ENCODE measurements at regions not wholly inside any gene's neighbourhood (a gene's known extent, or its start where the extent isn't known, plus 50 kb on each side); places are given as distances from the start of the nearest gene placed in this dataset.

DNA sequence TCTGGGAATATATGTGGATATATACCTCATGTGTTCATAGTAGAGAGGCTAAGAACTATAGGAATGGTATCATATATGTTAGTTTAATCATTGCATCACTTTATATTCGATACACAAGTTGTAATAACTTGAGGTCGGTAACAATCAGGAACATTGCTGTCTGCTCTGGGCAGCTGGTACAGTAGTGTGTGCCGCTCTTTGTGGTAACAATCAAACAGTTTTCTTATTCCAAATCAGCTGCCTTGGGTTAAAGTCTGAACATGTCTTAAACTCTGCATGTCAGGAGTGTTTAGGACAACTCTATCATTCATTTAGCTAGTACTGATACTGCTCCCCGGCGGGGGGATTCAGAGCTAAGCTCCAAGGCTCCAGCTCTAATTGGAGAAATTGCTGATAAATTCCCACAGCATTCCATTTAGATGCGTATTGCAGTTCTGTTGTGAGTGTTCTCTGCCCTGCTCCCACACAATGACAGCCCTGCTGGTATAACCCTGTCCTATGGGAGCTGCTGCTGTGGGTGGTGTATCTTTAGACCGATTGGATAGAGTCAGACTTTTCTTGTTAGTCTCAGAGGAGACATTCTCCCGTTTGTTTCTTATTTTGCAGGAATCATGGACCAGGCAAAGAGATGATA lies 707.5 kb upstream of the FZD8 start:
- no CpG with 5 or more reads among the region's 8 CpGs for WGBS, 2 donors (ENCODE audit: extremely low coverage in 2 of 2, insufficient read length in 2 of 2, insufficient replicate concordance in 1 of 2)
- no peak for DNase-seq (ENCODE audit: low spot score)
- Histone ChIP-seq H2AFZ (ENCODE audit: low read length) (no peak overlapping the region), H4K8ac (ENCODE audit: low read depth, low read length) (no peak overlapping the region), H3K27me3 (ENCODE audit: control insufficient read depth in 3 of 3, insufficient read depth in 3 of 3, low read depth in 1 of 3, low read length in 3 of 3) (no peaks in the 10 kb centered on the region), H3K9ac (ENCODE audit: low read depth, low read length, poor library complexity) (no peak overlapping the region), H3K36me3 (replicated peaks in 1 of 2; ENCODE audit: control insufficient read depth in 2 of 2, insufficient read depth in 2 of 2, low read length in 2 of 2) (no peaks in the 10 kb centered on the region), H3K14ac (ENCODE audit: low read length) (no peak overlapping the region), H2BK120ac (ENCODE audit: low read depth, low read length) (no peak overlapping the region), H3K23ac (ENCODE audit: low read depth, low read length, poor library complexity) (no peak overlapping the region), H3K4ac (ENCODE audit: low read length) (no peak overlapping the region), H2BK5ac (ENCODE audit: low read length) (no peak overlapping the region), H3K27ac (replicated peaks; ENCODE audit: low read length) (no peak overlapping the region), H3K9me3 (replicated peaks in 1 of 2; ENCODE audit: control insufficient read depth in 2 of 2, insufficient read depth in 1 of 2, low read depth in 1 of 2, low read length in 2 of 2) (peaks cover 0 to 2% of the 10 kb centered on the region in 2 donors), H3K4me3 (ENCODE audit: low read length in 2 of 2) (no peak overlapping the region), H2BK12ac (ENCODE audit: low read length) (no peak overlapping the region), H3K18ac (ENCODE audit: low read length) (no peak overlapping the region), H2BK15ac (ENCODE audit: low read length) (no peak overlapping the region), H2AK5ac (ENCODE audit: low read depth, low read length) (no peak overlapping the region), H3K4me1 (ENCODE audit: control insufficient read depth in 2 of 2, insufficient read depth in 1 of 2, low read depth in 1 of 2, low read length in 2 of 2) (peaks cover 0 to 3% of the 10 kb centered on the region in 2 donors), H3K4me2 (ENCODE audit: insufficient read depth, low read length, poor library complexity, severe bottlenecking) (no peak overlapping the region), H4K91ac (ENCODE audit: low read depth, low read length, poor library complexity) (no peak overlapping the region), H3K79me1 (ENCODE audit: low read depth, low read length) (no peaks in the 10 kb centered on the region)

GRCh38 chr10:36345807-36346206 lies 703.7 kb upstream of the FZD8 start:
- Histone ChIP-seq H4K8ac (ENCODE audit: low read depth, low read length) (no peak overlapping the region), H3K14ac (ENCODE audit: low read length) (no peak overlapping the region), H2BK12ac (ENCODE audit: low read length) (no peak overlapping the region), H3K27me3 (ENCODE audit: control insufficient read depth in 3 of 3, insufficient read depth in 3 of 3, low read depth in 1 of 3, low read length in 3 of 3) (no peaks in the 10 kb centered on the region), H3K79me1 (ENCODE audit: low read depth, low read length) (no peaks in the 10 kb centered on the region), H2BK15ac (ENCODE audit: low read length) (no peak overlapping the region), H2BK120ac (ENCODE audit: low read depth, low read length) (no peak overlapping the region), H3K9ac (ENCODE audit: low read depth, low read length, poor library complexity) (no peak overlapping the region), H3K4ac (ENCODE audit: low read length) (no peak overlapping the region), H2AK5ac (ENCODE audit: low read depth, low read length) (no peak overlapping the region), H3K36me3 (replicated peaks in 1 of 2; ENCODE audit: control insufficient read depth in 2 of 2, insufficient read depth in 2 of 2, low read length in 2 of 2) (no peaks in the 10 kb centered on the region), H3K18ac (ENCODE audit: low read length) (no peak overlapping the region), H3K23ac (ENCODE audit: low read depth, low read length, poor library complexity) (no peak overlapping the region), H2AFZ (ENCODE audit: low read length) (no peak overlapping the region), H3K4me1 (ENCODE audit: control insufficient read depth in 2 of 2, insufficient read depth in 1 of 2, low read depth in 1 of 2, low read length in 2 of 2) (peaks cover 0 to 1% of the 10 kb centered on the region in 2 donors), H3K27ac (replicated peaks; ENCODE audit: low read length) (no peak overlapping the region), H3K4me2 (ENCODE audit: insufficient read depth, low read length, poor library complexity, severe bottlenecking) (no peak overlapping the region), H3K4me3 (ENCODE audit: low read length in 2 of 2) (no peak overlapping the region), H3K9me3 (replicated peaks in 1 of 2; ENCODE audit: control insufficient read depth in 2 of 2, insufficient read depth in 1 of 2, low read depth in 1 of 2, low read length in 2 of 2) (no peaks in the 10 kb centered on the region), H4K91ac (ENCODE audit: low read depth, low read length, poor library complexity) (no peak overlapping the region), H2BK5ac (ENCODE audit: low read length) (no peak overlapping the region)
- no peak for DNase-seq (ENCODE audit: low spot score)

DNA sequence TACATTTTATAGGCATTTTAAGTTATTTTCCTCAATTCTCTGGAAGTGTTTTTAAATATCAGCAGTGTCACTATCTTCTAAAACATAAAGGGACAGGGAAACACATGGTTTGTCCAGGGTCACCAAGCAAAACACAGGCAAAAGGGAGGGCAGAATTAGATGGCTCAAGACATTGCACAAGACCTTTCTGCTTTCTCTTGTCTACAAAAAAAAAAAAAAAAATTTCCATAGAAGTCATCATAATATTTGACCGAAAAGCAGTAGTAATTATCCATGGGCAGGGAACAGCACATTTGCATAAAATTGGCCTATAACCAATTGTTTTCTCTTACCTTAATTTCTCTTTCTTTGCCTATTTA lies 703.1 kb upstream of the FZD8 start:
- no peaks in the 10 kb centered on the region for H3K27me3 ChIP-seq (ENCODE audit: control insufficient read depth in 3 of 3, insufficient read depth in 3 of 3, low read depth in 1 of 3, low read length in 3 of 3)
- no peak overlapping the region for H2BK12ac ChIP-seq (ENCODE audit: low read length)
- H3K18ac ChIP-seq (ENCODE audit: low read length), result no peak overlapping the region
- H3K4me3 ChIP-seq (ENCODE audit: low read length in 2 of 2), result no peak overlapping the region
- no peak for DNase-seq (ENCODE audit: low spot score)
- H4K91ac ChIP-seq (ENCODE audit: low read depth, low read length, poor library complexity), result no peak overlapping the region
- no peak overlapping the region for H2BK5ac ChIP-seq (ENCODE audit: low read length)
- no peak overlapping the region for H3K27ac ChIP-seq (replicated peaks; ENCODE audit: low read length)
- no peak overlapping the region for H2BK15ac ChIP-seq (ENCODE audit: low read length)
- no peaks in the 10 kb centered on the region for H3K36me3 ChIP-seq (replicated peaks in 1 of 2; ENCODE audit: control insufficient read depth in 2 of 2, insufficient read depth in 2 of 2, low read length in 2 of 2)
- no peak overlapping the region for H4K8ac ChIP-seq (ENCODE audit: low read depth, low read length)
- H3K9ac ChIP-seq (ENCODE audit: low read depth, low read length, poor library complexity), result no peak overlapping the region
- no peaks in the 10 kb centered on the region for H3K9me3 ChIP-seq (replicated peaks in 1 of 2; ENCODE audit: control insufficient read depth in 2 of 2, insufficient read depth in 1 of 2, low read depth in 1 of 2, low read length in 2 of 2)
- no peak overlapping the region for H3K14ac ChIP-seq (ENCODE audit: low read length)
- no peak overlapping the region for H2AFZ ChIP-seq (ENCODE audit: low read length)
- no peak overlapping the region for H3K23ac ChIP-seq (ENCODE audit: low read depth, low read length, poor library complexity)
- no peaks in the 10 kb centered on the region for H3K79me1 ChIP-seq (ENCODE audit: low read depth, low read length)
- H2AK5ac ChIP-seq (ENCODE audit: low read depth, low read length), result no peak overlapping the region
- no peak overlapping the region for H3K4ac ChIP-seq (ENCODE audit: low read length)
- H2BK120ac ChIP-seq (ENCODE audit: low read depth, low read length), result no peak overlapping the region
- H3K4me1 ChIP-seq (ENCODE audit: control insufficient read depth in 2 of 2, insufficient read depth in 1 of 2, low read depth in 1 of 2, low read length in 2 of 2), result peaks cover 0 to 1% of the 10 kb centered on the region in 2 donors
- no CpG with 5 or more reads among the region's 1 CpG for WGBS, 2 donors (ENCODE audit: extremely low coverage in 2 of 2, insufficient read length in 2 of 2, insufficient replicate concordance in 1 of 2)
- no peak overlapping the region for H3K4me2 ChIP-seq (ENCODE audit: insufficient read depth, low read length, poor library complexity, severe bottlenecking)

DNA sequence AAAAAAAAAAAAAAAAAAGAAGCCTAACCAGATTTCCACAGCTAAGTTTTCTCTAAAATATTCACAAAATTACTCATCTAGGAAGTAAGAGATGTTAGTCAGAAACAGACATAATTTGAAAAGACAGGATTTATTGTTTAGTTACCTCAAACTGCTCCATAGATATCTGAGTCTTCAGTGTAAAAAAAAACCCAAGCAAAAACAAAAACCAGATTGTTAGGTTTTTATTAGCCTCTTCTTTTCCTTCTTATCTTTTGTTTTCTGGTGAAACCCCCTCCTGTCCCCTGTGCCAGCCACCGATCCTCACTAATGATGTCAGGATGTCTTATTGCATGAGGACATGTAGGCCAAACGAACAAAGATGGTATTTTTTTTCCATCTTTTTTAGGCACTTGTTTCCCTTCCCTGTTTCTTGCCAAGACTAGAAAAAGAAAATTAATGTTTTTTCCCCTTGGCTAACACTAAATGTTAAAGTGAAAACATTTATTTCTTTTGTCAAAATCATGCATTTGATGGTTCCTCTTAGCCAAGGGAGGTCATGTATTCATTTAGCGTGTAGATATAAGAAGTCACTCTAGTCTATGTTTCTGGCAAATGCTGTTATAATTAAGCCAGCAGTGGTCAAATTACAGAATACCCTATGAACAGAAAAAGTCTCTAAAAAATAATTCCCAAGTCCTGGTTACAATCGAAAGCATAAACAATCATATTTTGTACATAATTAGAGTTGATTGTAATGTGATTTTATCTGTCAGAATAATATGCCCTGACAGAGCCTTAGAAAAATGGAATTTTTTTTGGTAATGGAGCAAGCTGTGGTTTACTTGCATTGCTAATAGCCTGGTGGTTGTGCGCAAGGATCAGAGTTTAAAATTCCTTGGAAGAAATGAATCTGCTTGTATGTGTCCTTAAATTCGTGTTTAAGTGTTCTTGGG lies 702.4 kb upstream of the FZD8 start:
- Histone ChIP-seq H3K79me1 (ENCODE audit: low read depth, low read length) (no peaks in the 10 kb centered on the region), H3K4me3 (ENCODE audit: low read length in 2 of 2) (no peak overlapping the region), H2BK5ac (ENCODE audit: low read length) (no peak overlapping the region), H3K27ac (replicated peaks; ENCODE audit: low read length) (no peak overlapping the region), H3K14ac (ENCODE audit: low read length) (no peak overlapping the region), H2BK15ac (ENCODE audit: low read length) (no peak overlapping the region), H4K91ac (ENCODE audit: low read depth, low read length, poor library complexity) (no peak overlapping the region), H3K4me2 (ENCODE audit: insufficient read depth, low read length, poor library complexity, severe bottlenecking) (no peak overlapping the region), H3K4me1 (ENCODE audit: control insufficient read depth in 2 of 2, insufficient read depth in 1 of 2, low read depth in 1 of 2, low read length in 2 of 2) (no peaks in the 10 kb centered on the region), H3K18ac (ENCODE audit: low read length) (no peak overlapping the region), H2BK12ac (ENCODE audit: low read length) (no peak overlapping the region), H2AK5ac (ENCODE audit: low read depth, low read length) (no peak overlapping the region), H3K9ac (ENCODE audit: low read depth, low read length, poor library complexity) (no peak overlapping the region), H3K9me3 (replicated peaks in 1 of 2; ENCODE audit: control insufficient read depth in 2 of 2, insufficient read depth in 1 of 2, low read depth in 1 of 2, low read length in 2 of 2) (no peaks in the 10 kb centered on the region), H3K4ac (ENCODE audit: low read length) (no peak overlapping the region), H3K27me3 (ENCODE audit: control insufficient read depth in 3 of 3, insufficient read depth in 3 of 3, low read depth in 1 of 3, low read length in 3 of 3) (no peaks in the 10 kb centered on the region), H2AFZ (ENCODE audit: low read length) (no peak overlapping the region), H2BK120ac (ENCODE audit: low read depth, low read length) (no peak overlapping the region), H3K23ac (ENCODE audit: low read depth, low read length, poor library complexity) (no peak overlapping the region), H3K36me3 (replicated peaks in 1 of 2; ENCODE audit: control insufficient read depth in 2 of 2, insufficient read depth in 2 of 2, low read length in 2 of 2) (no peaks in the 10 kb centered on the region), H4K8ac (ENCODE audit: low read depth, low read length) (no peak overlapping the region)
- WGBS, 2 donors (ENCODE audit: extremely low coverage in 2 of 2, insufficient read length in 2 of 2, insufficient replicate concordance in 1 of 2), result no CpG with 5 or more reads among the region's 6 CpGs
- DNase-seq (ENCODE audit: low spot score), result no peak

All from neuronal stem cell (in vitro differentiated cells).